HL-60 (cell line): ENCODE measurements at regions not wholly inside any gene's neighbourhood (a gene's known extent, or its start where the extent isn't known, plus 50 kb on each side); places are given as distances from the start of the nearest gene placed in this dataset.

Experiments
- CTCF ChIP-seq: IDR thresholded peaks from one replicate; pipeline ENCODE4 v1.5.1; 2011; ENCODE audit warnings: low read length, control low read depth, inconsistent platforms; ENCODE audit not compliant: insufficient read depth
- GABPA ChIP-seq: IDR thresholded peaks from 2 replicates; pipeline ENCODE4 v1.6.1; 2012; ENCODE audit warnings: low read depth
- POLR2AphosphoS5 ChIP-seq: IDR thresholded peaks from 2 replicates; pipeline ENCODE4 v1.6.1; 2012; ENCODE audit warnings: low read depth
- REST ChIP-seq: IDR thresholded peaks from 2 replicates; pipeline ENCODE4 v1.6.1; 2012; ENCODE audit warnings: low read depth; ENCODE audit not compliant: insufficient replicate concordance
- SPI1 ChIP-seq: IDR thresholded peaks from 2 replicates; pipeline ENCODE4 v1.6.1; 2012; ENCODE audit warnings: low read depth, mild to moderate bottlenecking, borderline replicate concordance

- no peak for TF ChIP-seq CTCF
- TF ChIP-seq REST: no peak
- no peak for TF ChIP-seq SPI1
- TF ChIP-seq POLR2AphosphoS5: no peak
- no peak for TF ChIP-seq GABPA
Observed at GRCh38 chr5:142390334-142390733, 65.5 kb upstream of the SPRY4 start.
